A549 (cell line): ENCODE measurements at regions not wholly inside any gene's neighbourhood (a gene's known extent, or its start where the extent isn't known, plus 50 kb on each side); places are given as distances from the start of the nearest gene placed in this dataset.

Experiments used
- HOXB5 ChIP-seq: fragments of 250-450 bp; sonication (Bioruptor Pico); IDR thresholded peaks from 2 replicates; pipeline ENCODE4 v1.5.0; 2020; ENCODE audit warnings: mild to moderate bottlenecking, moderate library complexity
- JUN ChIP-seq, 2 experiments: fragments of >200 bp; sonication (Bioruptor Twin); formaldehyde crosslinking; IDR thresholded peaks; 2 replicates in 1 of 2; 3 replicates in 1 of 2; pipeline ENCODE4 v1.6.1; 2016 to 2017
- MAX ChIP-seq: IDR thresholded peaks from 2 replicates; pipeline ENCODE4 v1.6.1; 2012
- POLR2A ChIP-seq: IDR thresholded peaks from 2 replicates; pipeline ENCODE4 v1.6.1; 2012; ENCODE audit warnings: mild to moderate bottlenecking, low read length
- ZC3H11A ChIP-seq: fragments of 450-650 bp; IDR thresholded peaks from 2 replicates; pipeline ENCODE4 v1.6.1; 2014; ENCODE audit warnings: antibody characterized with exemption, mild to moderate bottlenecking
- TF ChIP-seq, protein P1 (sequence below): fragments of 250-450 bp; sonication (Bioruptor Pico); IDR thresholded peaks from 2 replicates; pipeline ENCODE4 v1.5.0; 2021; ENCODE audit warnings: mild to moderate bottlenecking, moderate library complexity, borderline replicate concordance
- TF ChIP-seq, protein P2 (sequence below): fragments of >200 bp; sonication (Bioruptor Twin); formaldehyde crosslinking; IDR thresholded peaks from 3 replicates; pipeline ENCODE4 v1.5.1; 2016

- no peak for TF ChIP-seq POLR2A
- TF ChIP-seq, protein P1, sequence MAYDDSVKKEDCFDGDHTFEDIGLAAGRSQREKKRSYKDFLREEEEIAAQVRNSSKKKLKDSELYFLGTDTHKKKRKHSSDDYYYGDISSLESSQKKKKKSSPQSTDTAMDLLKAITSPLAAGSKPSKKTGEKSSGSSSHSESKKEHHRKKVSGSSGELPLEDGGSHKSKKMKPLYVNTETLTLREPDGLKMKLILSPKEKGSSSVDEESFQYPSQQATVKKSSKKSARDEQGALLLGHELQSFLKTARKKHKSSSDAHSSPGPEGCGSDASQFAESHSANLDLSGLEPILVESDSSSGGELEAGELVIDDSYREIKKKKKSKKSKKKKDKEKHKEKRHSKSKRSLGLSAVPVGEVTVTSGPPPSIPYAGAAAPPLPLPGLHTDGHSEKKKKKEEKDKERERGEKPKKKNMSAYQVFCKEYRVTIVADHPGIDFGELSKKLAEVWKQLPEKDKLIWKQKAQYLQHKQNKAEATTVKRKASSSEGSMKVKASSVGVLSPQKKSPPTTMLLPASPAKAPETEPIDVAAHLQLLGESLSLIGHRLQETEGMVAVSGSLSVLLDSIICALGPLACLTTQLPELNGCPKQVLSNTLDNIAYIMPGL (CRISPR knock-in tag) = no peak
- TF ChIP-seq, protein P2, sequence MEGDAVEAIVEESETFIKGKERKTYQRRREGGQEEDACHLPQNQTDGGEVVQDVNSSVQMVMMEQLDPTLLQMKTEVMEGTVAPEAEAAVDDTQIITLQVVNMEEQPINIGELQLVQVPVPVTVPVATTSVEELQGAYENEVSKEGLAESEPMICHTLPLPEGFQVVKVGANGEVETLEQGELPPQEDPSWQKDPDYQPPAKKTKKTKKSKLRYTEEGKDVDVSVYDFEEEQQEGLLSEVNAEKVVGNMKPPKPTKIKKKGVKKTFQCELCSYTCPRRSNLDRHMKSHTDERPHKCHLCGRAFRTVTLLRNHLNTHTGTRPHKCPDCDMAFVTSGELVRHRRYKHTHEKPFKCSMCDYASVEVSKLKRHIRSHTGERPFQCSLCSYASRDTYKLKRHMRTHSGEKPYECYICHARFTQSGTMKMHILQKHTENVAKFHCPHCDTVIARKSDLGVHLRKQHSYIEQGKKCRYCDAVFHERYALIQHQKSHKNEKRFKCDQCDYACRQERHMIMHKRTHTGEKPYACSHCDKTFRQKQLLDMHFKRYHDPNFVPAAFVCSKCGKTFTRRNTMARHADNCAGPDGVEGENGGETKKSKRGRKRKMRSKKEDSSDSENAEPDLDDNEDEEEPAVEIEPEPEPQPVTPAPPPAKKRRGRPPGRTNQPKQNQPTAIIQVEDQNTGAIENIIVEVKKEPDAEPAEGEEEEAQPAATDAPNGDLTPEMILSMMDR = no peak
- no peak for TF ChIP-seq JUN (IDR thresholded peaks at IDR 0.05)
- no peak for TF ChIP-seq MAX
- TF ChIP-seq HOXB5 (CRISPR knock-in tag) = no peak
- no peak for TF ChIP-seq ZC3H11A
Observed at GRCh38 chr4:42234817-42235216, 82.4 kb upstream of the BEND4 start.
